GM10248 (cell line): ENCODE measurements at regions not wholly inside any gene's neighbourhood (a gene's known extent, or its start where the extent isn't known, plus 50 kb on each side); places are given as distances from the start of the nearest gene placed in this dataset.

Experiments used
- CTCF ChIA-PET: fragments of 300-600 bp; sonication (Branson Sonifier 250); formaldehyde crosslinking; extraction: SDS; loops from one replicate; lab custom pipeline; 2021; ENCODE audit warnings: antibody characterized with exemption; lab: Yijun Ruan, JAX
- POLR2A ChIA-PET: fragments of 350-650 bp; sonication (Branson Sonifier 250); formaldehyde crosslinking; extraction: SDS; loops from one replicate; lab custom pipeline; 2020; ENCODE audit warnings: antibody characterized with exemption; lab: Yijun Ruan, JAX
- DNase-seq: peaks from one replicate; pipeline ENCODE4 v3.0.0; 2012; ENCODE audit errors: extremely low spot score
- TF ChIP-seq, protein P1 (sequence below): IDR thresholded peaks from 2 replicates; pipeline ENCODE4 v1.5.1; 2012; ENCODE audit warnings: mild to moderate bottlenecking, low read depth; ENCODE audit errors: extremely low read depth, missing control alignments, control extremely low read depth

DNA sequence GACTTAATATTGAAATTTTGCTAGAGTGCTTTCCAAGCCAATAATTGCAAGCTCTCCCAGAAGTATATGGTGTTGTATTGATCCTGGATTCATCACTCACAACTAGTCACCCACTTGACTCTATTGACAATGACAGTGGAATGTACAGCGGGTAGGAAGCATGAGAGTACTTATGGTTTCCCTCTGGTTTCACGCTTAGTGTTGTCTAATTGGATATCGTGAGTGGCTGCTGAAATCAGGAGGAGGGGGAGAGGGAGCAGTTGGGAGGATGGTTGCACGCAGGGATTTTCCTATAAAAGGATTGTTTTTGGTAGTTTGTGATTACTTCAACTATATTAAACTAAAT is 1819.5 kb upstream of the TENM3 start:
- no peak for DNase-seq
- CTCF ChIA-PET: interaction anchor here (1.2 kb wide), 1 partner anchor 22 kb away, joined by 3 read pairs; no protein-coding TSS in a partner anchor
- TF ChIP-seq, protein P1, sequence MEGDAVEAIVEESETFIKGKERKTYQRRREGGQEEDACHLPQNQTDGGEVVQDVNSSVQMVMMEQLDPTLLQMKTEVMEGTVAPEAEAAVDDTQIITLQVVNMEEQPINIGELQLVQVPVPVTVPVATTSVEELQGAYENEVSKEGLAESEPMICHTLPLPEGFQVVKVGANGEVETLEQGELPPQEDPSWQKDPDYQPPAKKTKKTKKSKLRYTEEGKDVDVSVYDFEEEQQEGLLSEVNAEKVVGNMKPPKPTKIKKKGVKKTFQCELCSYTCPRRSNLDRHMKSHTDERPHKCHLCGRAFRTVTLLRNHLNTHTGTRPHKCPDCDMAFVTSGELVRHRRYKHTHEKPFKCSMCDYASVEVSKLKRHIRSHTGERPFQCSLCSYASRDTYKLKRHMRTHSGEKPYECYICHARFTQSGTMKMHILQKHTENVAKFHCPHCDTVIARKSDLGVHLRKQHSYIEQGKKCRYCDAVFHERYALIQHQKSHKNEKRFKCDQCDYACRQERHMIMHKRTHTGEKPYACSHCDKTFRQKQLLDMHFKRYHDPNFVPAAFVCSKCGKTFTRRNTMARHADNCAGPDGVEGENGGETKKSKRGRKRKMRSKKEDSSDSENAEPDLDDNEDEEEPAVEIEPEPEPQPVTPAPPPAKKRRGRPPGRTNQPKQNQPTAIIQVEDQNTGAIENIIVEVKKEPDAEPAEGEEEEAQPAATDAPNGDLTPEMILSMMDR: no peak
- POLR2A ChIA-PET: no interaction called here

DNA sequence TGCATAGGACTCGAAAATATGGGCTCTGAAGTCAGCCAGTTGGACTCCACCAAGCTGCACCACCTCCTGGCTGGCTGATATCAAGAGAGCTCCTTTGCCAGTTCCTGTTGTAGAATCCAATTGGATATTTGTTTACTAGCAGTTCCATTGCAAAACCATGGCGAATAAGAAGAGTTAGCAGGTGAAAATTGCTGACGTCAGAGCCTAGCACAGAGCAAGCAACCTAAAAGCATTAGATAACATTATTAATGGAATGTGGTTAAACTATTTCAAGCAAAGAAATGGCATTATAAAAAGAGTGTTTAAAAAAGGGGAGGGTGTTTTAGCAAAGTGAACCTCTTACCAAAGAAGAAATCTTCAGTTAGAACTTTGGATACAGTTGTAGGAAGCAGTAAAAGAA is 1816.3 kb upstream of the TENM3 start:
- ChIA-PET CTCF (interaction anchor here (1.3 kb wide), 1 partner anchor 8 kb away, joined by 3 read pairs; no protein-coding TSS in a partner anchor), POLR2A (no interaction called here)
- TF ChIP-seq, protein P1: no peak
- no peak for DNase-seq

DNA sequence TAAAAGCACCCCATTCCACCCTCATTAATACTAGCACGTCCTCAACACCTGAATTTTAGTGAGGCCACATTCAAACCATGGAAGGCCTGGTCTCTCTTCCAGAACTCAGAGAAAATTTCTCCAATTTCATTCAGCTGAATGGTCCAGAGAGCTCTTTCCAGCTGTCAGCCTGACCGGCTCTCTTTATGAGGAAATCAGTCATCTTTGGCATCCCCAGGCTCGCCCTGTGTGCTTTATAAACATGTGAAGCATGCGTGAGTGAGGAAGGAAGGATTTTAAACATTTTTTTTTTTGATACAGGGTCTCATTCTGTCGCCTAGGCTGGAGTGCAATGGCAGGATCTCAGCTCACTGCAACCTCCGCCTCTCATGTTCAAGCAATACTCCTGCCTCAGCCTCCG is 1812.9 kb upstream of the TENM3 start:
- DNase-seq: no peak
- CTCF ChIA-PET: interaction anchor here (1.2 kb wide), 1 partner anchor 19 kb away, joined by 3 read pairs; no protein-coding TSS in a partner anchor
- TF ChIP-seq, protein P1: no peak
- POLR2A ChIA-PET: no interaction called here

DNA sequence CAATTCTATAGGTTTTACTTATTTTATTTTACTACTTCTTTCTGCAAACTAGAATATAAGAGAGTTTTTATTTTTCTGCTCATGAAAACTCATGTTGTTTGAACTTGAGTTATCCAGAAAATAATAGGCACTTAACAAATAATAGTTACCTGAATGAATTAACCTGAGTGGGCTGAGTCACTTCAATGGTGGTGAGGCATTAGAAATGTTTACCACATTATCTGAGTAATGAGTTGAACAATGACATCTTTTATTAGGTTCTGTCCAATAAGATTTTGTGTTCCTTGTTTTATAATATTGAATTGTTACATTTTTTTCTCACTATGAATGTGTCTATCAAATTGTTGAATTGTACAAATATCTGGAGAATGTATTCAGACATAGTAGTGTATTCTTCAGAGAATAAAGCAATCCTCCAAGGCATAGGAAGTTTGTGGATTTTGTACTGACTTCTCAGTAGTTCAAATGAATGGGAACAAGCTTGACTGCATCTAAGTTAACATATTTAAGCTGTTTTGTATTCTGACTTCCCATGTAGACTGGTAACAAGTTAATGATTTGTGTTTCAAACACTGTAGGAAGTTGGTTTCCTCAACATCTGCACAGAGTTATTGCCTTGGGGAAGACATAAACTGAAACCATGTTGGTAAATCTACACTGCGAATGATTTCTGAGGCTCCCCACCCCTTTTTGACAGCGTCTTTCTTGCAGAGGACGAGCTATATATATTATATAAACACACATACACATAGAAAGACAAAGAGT is 1808.9 kb upstream of the TENM3 start:
- POLR2A ChIA-PET: no interaction called here
- TF ChIP-seq, protein P1: no peak
- DNase-seq: no peak
- CTCF ChIA-PET: no interaction called here

DNA sequence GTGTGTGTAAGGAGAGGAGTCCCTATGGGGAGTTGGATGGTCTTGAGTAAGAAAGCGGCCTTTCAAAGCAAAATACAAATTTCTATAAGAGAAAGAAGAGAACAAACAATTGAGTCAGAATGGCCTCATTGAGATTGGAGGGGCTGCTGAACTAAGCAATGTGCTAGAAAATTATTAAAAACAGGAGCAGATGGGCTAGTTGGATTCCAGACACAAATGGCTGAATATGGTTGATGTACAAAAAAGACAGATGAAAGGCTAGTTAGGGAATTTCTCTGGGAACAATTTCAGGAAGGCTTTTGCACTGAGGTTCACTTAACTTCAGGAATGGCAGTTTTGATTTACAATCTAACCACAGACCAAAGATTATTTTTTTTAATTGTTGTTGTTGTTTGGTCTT is 1806.8 kb upstream of the TENM3 start:
- ChIA-PET CTCF (no interaction called here), POLR2A (no interaction called here)
- DNase-seq: no peak
- TF ChIP-seq, protein P1: no peak

DNA sequence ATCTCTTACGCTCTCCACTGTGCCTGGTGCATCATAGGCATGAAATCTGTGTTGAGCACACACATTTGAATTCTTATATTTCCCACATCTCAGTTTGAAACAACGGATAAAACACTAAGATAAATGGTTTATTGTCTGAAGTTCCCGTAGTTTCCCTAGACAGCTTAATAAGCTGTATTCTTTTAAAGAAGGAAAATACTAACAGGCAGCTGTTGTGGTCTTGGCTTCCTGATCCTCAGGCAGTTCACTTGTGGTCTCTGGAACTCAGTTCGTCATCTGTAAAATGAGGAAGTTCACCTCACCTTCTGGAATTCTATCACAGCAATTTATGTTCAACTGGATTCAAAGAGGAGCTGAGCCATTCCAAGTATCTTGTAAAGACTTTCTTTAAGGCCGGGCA is 1805.6 kb upstream of the TENM3 start:
- DNase-seq: no peak
- TF ChIP-seq, protein P1: no peak
- ChIA-PET CTCF (no interaction called here), POLR2A (no interaction called here)
